SK-MEL-5 (cell line): ENCODE measurements at regions not wholly inside any gene's neighbourhood (a gene's known extent, or its start where the extent isn't known, plus 50 kb on each side); places are given as distances from the start of the nearest gene placed in this dataset.

Experiments
- DNase-seq: peaks from one replicate; pipeline ENCODE4 v3.0.0-alpha.2; 2016; ENCODE audit warnings: low read depth, low spot score
- in situ Hi-C: cut with HindIII; loops from 2 replicates; pipeline ENCODE4 v1.10.0; 2016; ENCODE audit warnings: low sequenced_read_pairs, high pct_unique_total_duplicates, low pct_unique_long_range_greater_than_20kb

DNA sequence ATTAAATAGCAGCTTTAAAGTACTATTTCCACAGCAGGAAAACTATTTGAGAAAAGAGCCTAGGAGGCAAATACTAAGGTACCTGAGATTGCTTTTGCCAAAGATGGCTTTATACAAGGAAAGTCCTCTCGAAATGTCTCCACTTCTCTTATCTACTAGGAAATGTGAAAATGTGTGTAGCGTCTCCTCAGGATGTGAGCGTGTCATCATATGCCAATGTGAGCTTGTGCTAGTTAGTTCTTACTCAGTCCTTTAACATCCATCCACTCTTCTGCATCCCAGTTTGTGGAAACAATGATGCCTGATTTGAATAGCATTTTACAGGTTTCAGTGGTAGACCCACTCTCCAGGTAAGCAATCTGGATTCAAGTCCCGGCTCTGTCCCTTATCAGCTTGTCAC lies 421.0 kb downstream of the DYNC2H1 start:
- no peak for DNase-seq
- in situ Hi-C loops: no loop called here

DNA sequence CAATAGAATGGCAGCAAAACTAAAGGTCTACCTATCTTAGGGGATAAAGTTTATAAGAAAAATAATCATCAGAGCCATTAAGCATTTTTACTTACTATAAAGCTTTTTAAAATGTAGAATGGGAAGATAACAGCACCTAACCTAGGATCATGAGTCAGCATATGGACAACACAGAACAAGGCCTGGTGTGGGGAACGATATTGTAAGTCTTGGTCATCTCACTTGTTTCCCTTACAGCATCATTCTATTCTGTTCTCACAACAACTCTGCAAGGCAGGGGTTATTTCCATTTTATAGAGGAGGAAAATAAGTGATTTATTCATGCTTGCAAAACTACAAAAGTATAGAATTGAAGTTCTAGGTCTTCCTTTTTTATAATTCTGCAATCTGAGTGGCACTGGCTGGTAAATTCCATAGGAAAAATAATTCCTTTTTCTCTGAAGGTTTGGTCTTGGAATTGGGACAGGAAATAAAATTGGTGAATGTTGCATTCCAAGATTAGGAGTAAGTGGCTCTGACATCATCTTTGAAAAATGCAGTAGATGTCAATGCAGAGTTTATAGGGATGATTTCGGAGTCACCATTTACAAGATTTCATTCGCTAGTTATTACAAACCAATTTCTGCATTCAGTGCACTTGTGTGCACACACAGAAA lies 423.0 kb downstream of the DYNC2H1 start:
- no peak for DNase-seq
- in situ Hi-C loops: no loop called here

DNA sequence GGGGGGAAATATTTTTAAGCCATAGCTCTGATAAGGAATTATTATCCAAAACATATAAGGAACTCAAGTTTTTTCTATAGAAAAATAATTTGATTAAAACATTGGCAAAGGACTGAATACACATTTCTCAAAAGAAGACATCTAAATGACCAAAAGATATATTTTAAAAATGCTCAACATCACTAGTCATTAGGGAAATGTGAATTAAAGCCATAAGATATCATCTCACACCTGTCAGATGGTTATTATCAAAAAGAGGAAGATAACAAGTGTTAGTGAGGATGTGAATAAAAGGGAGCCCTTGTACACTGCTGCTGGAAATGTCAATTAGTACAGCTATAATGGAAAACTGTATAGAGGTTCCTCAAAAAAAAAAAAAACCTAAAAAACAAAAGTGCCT lies 425.0 kb downstream of the DYNC2H1 start:
- no peak for DNase-seq
- in situ Hi-C loops: no loop called here

DNA sequence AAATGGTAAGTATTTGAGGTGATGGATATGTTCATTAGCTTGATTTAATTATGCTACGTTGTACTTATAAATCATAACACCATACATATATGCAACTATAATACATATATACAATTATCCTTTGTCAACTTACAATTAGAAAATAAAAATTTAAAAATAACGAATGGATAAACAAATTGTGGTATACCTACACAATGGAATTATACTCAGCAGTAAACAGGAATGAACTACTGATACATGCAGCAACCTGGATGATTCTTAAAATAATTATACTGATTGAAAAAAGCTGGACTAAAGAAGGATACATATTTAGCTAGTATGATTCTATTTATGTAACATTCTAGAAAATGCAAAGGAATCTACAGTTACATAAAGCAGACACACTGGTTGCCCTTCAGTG lies 425.7 kb downstream of the DYNC2H1 start:
- in situ Hi-C loops: no loop called here
- DNase-seq: no peak

DNA sequence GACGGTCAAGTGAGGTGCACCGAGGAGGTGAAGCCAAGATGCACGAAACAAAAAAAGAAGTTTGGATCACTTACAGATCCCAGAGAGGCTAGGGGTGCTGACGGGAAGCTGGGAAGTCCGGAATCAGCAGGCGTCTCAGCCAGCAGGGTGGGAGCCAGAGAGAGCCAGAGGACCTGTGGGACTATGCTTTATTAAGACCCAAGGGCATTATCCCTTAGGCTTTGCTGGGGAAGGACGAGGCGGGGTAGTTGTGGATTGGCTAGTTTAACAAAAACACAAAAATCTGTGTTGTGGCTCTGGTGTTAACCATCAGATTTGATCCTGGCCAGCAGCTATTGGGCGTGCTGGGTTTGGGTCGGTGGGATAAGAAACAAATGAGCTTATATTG lies 427.1 kb downstream of the DYNC2H1 start:
- no peak for DNase-seq

DNA sequence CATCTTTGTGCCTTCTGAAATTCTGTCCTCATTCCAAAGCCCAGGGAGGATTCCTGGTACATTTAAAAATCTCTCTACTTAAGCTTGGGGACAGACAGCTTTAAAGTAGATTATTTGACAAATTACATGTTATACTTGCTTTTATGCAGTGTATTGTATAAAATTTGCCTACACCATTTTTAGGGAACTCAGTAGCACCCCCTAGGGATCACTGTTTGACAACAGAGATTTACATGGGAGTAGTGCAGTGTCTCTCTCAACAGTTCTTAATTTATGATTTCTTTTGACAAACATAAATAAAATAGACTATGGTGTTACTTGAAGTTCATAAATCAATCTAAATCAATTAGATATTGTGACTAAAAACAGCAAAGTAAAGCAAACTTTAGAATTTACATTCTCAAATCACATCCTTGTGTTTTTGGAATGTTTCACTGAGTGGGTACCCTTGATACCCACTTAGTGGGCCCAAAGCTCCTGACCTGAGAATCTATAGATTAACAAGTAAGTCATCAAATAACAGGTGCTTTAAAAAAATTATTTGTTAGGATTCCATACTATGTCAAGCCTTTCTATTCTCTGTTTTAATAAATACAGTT lies 428.8 kb downstream of the DYNC2H1 start:
- in situ Hi-C loops: no loop called here
- peak; percentile 47 for DNase-seq

More for the DNA sequence above, 427.1 kb downstream of the DYNC2H1 start:
- in situ Hi-C loops: no loop called here

DNA sequence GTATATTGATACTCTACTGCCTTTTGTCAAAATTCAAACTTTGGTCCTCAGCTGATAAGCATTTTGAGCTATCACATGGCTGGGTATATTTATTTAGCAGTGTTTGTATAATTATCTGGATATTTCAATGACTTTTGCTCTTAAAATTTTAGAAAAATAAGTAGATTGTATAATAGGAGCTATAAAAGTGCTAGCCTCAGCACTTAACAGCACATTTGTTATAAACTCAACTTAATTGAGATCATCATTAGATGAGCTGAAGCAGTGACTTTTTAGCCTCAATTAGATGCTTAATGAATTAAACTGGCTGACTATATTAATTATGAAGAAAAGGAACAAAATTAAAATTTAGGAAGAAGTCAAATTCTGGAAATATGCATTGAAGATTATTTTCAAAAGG lies 429.9 kb downstream of the DYNC2H1 start:
- no peak for DNase-seq
- in situ Hi-C loops: no loop called here

DNA sequence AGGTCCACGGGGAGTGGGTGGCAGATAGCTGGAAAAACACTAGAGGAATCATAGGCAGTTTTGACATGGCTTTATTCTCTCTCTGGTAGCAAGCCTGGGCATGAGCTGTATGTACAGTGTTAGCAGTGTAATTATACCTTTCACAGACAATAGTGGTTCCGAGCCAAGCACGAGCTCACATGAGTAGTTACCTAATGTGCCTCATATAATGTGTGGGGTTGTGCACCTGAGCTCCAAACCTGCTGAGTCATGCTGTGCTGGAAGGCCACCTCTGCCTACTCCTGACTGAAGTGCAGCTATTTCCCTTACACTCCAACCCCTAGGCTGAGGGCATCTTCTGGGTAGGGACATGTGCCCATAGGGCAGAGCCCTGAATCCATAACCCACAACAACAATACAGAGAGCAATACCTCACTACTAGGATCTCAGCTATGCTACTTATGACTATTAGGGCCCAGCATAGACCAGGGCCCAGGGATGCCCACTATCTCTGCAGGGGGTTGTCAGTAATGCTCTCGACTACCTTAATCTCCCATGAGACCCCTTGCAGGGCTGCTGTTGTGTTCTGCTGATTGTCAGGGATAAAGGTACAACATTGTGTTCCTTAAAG lies 432.1 kb downstream of the DYNC2H1 start:
- in situ Hi-C loops: no loop called here
- no peak for DNase-seq

DNA sequence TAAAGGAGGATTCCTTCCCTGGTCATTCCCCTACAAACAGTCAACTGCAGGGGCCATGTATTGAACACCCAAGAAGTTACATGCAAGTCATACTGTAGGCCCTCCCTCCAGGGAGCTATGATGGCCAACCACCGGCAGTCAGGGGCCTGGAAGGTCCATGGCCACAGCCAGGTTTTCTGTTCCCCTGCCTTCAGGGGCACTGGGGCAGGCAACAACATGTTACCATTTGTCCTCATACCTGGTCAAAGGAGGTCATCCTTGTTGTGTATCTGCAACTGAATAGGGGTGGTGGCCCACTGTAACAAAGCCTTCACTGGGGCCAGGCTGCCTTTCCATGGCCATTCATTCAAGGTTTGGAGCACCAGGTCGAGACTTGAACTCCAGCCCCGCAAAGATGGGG lies 433.6 kb downstream of the DYNC2H1 start:
- in situ Hi-C loops: no loop called here
- no peak for DNase-seq

DNA sequence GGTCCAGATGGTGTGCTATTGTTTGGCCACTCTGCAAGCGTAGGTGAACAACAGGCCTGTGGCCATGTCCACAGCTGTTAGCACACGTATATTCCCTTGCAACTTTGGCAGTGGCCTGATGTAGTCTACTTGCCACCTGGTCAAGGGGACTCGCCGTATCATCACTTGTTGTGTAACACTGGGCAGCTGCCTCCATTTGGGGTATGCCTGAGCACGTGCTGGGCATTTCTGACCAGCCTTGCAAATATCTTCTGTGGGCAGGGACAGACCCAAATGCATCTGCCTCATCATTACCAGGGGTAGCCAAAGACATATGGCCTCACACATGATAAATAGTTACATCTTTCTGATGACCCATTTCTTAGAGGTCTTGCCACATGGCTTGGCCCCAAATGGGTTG lies 434.2 kb downstream of the DYNC2H1 start:
- no peak for DNase-seq
- in situ Hi-C loops: no loop called here

DNA sequence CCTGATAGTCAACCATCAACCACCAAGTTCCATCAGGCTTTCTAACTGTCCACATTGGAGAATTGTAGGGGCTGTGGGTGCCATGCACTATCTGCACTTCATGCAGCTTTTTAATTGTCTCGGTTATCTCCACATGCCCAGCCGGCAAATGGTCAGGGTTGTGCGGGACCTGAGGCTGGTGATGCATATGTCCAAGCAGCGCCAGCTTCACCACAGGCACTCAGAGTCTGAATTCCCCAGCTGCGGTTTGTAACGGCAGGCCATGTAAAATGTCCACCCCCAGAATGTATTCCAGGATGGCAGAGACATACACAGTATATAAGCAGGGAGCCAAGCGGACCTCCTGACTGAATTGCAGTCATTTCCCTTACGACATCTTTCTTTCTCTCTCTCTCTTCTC lies 435.6 kb downstream of the DYNC2H1 start:
- no peak for DNase-seq
- in situ Hi-C loops: no loop called here

DNA sequence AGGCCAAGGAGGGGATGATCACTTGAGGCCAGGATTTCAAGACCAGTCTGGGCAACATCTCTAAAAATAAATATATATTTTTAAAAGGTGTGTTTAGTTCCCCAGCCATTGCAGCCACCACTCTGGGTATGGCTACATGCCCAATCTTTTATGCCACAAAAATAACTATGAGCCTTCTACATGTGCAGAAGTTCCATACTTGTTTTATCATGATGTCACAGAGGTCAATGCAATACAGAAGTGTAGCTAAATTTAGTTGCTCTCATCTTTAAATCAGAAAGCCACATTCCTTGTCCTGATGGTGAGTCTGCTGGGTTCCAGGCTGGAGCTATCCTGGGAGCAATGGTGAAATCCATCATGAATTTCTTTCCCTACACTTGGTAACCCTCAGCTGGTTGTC lies 436.3 kb downstream of the DYNC2H1 start:
- DNase-seq: no peak
- in situ Hi-C loops: no loop called here

DNA sequence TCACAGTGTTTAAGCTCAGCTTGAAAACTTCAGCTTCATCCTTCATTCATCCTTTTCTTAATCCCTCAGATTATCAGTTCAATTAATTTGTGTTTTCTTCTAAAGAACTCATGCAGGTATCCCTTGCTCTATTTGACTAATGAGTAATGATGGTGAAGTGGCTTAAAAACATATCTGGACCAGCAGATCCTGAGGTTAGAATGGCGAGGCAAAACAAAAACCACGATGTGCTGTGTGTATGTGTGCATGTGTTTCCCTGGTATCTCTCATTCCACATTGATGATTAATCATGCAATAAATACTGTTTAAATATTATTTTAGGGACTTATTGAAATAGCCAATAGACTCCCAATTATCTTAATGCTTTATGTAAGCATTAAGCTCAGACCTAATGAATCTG lies 437.0 kb downstream of the DYNC2H1 start:
- in situ Hi-C loops: no loop called here
- DNase-seq: no peak

DNA sequence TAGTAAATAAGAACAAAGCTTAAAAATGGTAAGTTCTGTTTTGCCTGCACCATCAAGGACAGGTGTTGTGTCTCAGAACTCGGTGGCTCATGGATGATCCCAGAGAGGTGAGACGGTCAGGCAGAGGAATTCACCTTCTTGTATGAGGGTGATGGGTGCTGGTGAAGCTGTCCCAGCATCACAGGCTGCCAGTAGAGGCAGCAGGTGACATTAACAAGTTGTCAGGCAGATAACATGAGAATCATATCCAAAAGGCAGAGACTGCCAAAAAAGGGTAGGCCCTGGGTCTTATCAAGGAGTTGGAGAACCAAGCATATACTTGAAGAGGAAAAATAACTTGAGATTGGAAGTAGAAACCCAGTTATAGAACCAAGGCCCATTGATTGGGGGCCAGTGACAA lies 437.8 kb downstream of the DYNC2H1 start:
- no peak for DNase-seq
- in situ Hi-C loops: no loop called here

DNA sequence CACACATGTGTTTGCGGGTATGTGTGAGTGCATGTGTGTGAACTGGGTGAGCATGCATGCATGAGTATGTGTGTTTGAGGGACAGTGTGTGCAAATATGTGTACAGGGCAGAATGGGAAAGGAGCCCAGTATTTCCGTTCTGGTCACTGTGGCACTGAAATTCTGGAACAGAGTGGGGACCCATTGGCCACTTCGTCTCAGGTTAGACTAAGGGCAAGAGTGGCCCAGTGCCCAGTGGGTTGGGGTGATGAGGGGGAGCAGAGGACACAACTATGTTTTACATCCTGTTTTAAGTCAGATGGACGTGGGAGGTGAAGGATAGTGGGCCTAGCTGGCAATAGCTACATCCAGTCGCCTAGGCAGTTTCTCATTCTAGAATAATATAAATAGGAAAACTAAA lies 438.5 kb downstream of the DYNC2H1 start:
- in situ Hi-C loops: no loop called here
- DNase-seq: no peak

DNA sequence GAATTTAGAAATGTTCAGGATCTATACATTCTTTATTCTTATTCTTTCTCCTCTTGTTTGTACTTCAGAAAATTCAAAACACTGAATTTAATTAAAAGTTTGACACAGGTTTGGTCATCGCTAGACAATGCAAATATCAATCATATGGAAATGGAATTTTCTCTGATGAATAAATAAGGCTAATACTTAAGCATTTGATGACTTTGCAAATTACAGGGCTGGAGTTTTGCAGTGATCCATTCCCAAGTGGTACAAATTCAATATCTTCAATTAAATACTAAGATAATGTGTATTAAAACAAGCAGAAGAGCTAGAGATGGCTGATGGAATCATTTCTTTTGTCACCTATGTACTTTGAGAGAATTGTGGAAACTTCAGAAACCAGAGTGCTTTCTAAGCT lies 439.6 kb downstream of the DYNC2H1 start:
- in situ Hi-C loops: no loop called here
- no peak for DNase-seq

DNA sequence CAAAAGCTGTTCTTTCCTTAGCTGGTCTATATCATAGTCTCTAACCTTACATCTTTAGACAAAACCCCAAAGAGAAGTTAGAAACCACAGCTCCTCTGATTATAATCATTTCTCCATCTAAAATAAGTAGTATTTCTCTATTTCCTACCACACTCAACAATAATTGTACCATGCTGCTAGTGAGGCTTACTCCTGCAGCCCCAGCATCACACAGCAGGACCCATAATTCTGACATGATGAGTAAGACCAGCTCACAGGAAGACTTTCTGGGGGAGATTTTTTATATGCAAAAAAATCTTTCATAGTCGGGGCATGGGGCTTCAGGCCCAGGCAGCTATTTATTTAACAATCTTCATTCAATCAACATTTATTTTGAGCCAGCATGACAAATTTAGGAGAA lies 441.6 kb downstream of the DYNC2H1 start:
- in situ Hi-C loops: no loop called here
- DNase-seq: no peak

DNA sequence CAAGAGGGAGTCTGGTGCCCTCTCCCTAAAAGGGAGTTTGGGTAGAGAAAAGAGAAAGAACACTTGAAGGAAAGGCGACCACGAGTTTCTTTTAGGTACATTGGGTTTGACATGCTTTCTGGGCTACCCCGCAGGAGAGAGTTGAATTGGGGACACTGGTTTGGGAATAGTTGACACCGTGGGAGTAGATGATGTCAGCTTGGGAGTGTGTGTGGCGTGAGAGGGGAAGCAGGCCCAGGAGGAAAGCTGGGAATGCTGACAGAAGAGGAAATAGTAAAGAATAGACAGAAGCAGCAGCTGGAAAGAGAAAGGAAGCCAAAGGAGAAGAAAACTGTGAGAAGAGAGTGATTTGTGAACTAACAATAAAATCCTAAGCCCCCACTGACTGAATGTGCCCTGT lies 442.9 kb downstream of the DYNC2H1 start:
- no peak for DNase-seq
- in situ Hi-C loops: no loop called here

DNA sequence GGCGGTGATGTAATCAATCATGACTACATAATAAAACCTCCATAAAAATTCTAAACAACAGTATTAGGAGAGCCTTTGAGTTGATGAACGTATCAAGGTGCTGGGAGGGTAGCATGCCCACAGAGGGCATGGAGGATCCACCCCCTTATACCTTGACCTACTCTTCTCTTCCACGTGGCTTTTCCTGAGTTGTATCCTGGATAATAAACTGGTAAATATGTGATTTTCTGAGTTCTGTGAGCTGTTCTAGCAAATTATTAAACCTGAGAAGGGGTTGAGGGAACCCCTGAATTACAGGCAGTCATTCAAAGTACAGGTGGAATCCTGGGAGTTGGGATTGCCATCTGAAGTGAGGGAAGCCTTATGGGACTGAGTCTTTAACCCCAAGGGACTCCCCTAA lies 446.9 kb downstream of the DYNC2H1 start:
- DNase-seq: no peak
- in situ Hi-C loops: no loop called here
